BJ (cell line): ENCODE measurements at regions not wholly inside any gene's neighbourhood (a gene's known extent, or its start where the extent isn't known, plus 50 kb on each side); places are given as distances from the start of the nearest gene placed in this dataset.

Source experiments
- CTCF ChIA-PET: fragments of 350-600 bp; formaldehyde crosslinking; extraction: SDS; loops from one replicate; lab custom pipeline; 2021; ENCODE audit warnings: antibody characterized with exemption, inconsistent platforms; lab: Yijun Ruan, JAX
- POLR2A ChIA-PET: fragments of 300-600 bp; sonication (Branson Sonifier 250); formaldehyde crosslinking; extraction: SDS; loops from one replicate; lab custom pipeline; 2021; ENCODE audit warnings: antibody characterized with exemption; lab: Charles Lee
- DNase-seq: peaks from one replicate; pipeline ENCODE4 v3.0.0-alpha.2; 2011; ENCODE audit warnings: low read depth
- H3K27me3 ChIP-seq: 2 replicates; pipeline ENCODE4 v1.6.0; 2011; ENCODE audit warnings: low read length; ENCODE audit not compliant: control insufficient read depth, insufficient read depth
- H3K36me3 ChIP-seq: 2 replicates; pipeline ENCODE4 v1.5.1; 2011; ENCODE audit warnings: low read length; ENCODE audit not compliant: control insufficient read depth, insufficient read depth
- H3K4me3 ChIP-seq: 2 replicates; pipeline ENCODE4 v1.5.1; 2011; ENCODE audit warnings: low read depth, mild to moderate bottlenecking, control low read depth, low read length
- TF ChIP-seq, protein P1 (sequence below): IDR thresholded peaks from 2 replicates; pipeline ENCODE4 v1.5.1; 2011; ENCODE audit warnings: low read depth, mild to moderate bottlenecking, control low read depth, inconsistent platforms, low read length, moderate library complexity; ENCODE audit not compliant: insufficient read depth

DNA sequence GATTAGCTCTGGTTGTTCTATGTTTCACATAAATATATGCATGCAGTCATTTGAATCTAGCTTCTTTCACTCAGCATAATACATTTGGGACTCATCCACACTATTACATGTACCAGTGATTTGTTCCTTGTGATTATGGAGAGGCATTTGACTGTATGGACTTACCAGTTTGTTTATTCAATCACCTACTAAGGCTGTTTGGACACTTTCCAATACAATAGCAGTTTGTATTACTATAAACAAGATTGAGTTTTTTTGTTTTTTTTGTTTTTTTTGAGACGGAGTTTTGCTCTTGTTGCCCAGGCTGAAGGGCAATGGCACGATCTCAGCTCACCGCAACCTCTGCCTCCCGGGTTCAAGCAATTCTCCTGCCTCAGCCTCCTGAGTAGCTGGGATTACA lies 109.8 kb upstream of the DST start:
- H3K4me3 ChIP-seq = no peak overlapping the region
- no peaks in the 10 kb centered on the region for H3K36me3 ChIP-seq
- POLR2A ChIA-PET = no interaction called here
- no peaks in the 10 kb centered on the region for H3K27me3 ChIP-seq
- CTCF ChIA-PET = interaction anchor here (1.1 to 2.3 kb wide), 3 partner anchors 12 to 99 kb away, joined by 3 to 6 read pairs (median 5); no protein-coding TSS in a partner anchor
- TF ChIP-seq, protein P1, sequence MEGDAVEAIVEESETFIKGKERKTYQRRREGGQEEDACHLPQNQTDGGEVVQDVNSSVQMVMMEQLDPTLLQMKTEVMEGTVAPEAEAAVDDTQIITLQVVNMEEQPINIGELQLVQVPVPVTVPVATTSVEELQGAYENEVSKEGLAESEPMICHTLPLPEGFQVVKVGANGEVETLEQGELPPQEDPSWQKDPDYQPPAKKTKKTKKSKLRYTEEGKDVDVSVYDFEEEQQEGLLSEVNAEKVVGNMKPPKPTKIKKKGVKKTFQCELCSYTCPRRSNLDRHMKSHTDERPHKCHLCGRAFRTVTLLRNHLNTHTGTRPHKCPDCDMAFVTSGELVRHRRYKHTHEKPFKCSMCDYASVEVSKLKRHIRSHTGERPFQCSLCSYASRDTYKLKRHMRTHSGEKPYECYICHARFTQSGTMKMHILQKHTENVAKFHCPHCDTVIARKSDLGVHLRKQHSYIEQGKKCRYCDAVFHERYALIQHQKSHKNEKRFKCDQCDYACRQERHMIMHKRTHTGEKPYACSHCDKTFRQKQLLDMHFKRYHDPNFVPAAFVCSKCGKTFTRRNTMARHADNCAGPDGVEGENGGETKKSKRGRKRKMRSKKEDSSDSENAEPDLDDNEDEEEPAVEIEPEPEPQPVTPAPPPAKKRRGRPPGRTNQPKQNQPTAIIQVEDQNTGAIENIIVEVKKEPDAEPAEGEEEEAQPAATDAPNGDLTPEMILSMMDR = no peak
- DNase-seq = no peak

DNA sequence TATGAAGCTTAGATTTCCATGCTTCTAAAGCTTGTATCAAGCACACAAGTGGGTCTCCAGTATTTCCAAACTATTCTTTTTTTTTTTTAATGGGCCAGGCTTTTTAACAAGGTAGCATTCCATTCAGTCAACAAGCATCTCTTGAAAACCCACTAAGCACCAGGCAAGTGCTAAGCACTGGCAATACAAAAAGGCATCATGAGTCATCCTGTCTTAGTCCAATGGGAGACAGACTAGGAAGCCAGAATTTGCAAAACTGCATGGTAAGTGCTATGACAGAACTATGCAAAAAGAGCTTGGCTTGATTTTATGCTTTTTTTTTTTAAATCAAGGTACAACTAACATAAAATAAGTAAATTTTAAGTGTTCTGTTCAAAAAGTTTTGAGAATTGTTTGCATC lies 109.3 kb upstream of the DST start:
- ChIA-PET CTCF (interaction anchor here (0.7 to 2.3 kb wide), 4 partner anchors 12 to 99 kb away, joined by 3 to 6 read pairs (median 4); no protein-coding TSS in a partner anchor), POLR2A (no interaction called here)
- DNase-seq = no peak
- no peaks in the 10 kb centered on the region for H3K27me3 ChIP-seq
- TF ChIP-seq, protein P1 = no peak
- H3K36me3 ChIP-seq = no peaks in the 10 kb centered on the region
- no peak overlapping the region for H3K4me3 ChIP-seq

DNA sequence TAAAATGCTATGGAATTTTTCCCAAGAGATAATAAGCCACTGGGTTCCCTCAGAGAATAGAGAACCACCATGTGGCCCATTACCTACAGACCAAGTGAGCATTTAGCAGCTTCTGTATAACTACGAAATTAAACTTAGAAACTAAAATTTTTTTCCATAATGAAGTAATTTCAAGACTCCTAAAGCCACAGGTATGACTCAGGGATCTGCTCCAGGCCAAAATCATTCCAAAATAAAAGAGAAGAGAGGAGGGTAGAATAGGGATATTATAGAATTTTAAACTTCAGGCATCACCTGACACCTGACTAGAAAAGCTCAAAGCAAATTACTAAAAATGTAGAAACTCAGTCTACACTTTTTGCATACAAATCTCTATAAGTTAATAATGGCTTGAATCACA lies 108.9 kb upstream of the DST start:
- ChIA-PET CTCF (interaction anchor here (0.7 to 2.3 kb wide), 4 partner anchors 11 to 100 kb away, joined by 3 to 6 read pairs (median 4); no protein-coding TSS in a partner anchor), POLR2A (no interaction called here)

DNA sequence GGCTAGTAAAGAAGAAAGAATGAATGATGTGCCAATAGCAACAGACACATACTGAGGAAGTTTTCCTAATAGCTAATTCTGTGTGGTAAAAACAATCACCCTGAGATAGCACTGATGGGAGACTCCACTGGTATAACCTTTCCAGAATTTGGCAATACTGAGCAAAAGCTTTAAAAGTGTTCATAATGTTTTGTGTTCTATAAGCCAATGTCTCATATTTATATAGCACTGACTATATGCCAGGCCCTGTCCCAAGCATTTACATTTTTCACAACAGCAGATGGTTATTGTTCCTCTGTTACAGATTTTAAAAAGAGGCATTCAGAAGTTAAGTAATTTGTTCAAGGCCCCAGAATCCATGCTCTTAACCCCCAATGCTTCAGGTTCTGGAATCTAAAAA lies 108.0 kb upstream of the DST start:
- no peaks in the 10 kb centered on the region for H3K27me3 ChIP-seq
- TF ChIP-seq, protein P1 = no peak
- DNase-seq = no peak
- ChIA-PET POLR2A (no interaction called here), CTCF (interaction anchor here (1.3 to 2.3 kb wide), 3 partner anchors 13 to 100 kb away, joined by 4 to 6 read pairs (median 5); no protein-coding TSS in a partner anchor)
- no peaks in the 10 kb centered on the region for H3K36me3 ChIP-seq
- H3K4me3 ChIP-seq = no peak overlapping the region

More for the DNA sequence above, 108.9 kb upstream of the DST start:
- no peak for DNase-seq
- no peaks in the 10 kb centered on the region for H3K36me3 ChIP-seq
- H3K4me3 ChIP-seq = no peak overlapping the region
- TF ChIP-seq, protein P1 = no peak
- no peaks in the 10 kb centered on the region for H3K27me3 ChIP-seq

DNA sequence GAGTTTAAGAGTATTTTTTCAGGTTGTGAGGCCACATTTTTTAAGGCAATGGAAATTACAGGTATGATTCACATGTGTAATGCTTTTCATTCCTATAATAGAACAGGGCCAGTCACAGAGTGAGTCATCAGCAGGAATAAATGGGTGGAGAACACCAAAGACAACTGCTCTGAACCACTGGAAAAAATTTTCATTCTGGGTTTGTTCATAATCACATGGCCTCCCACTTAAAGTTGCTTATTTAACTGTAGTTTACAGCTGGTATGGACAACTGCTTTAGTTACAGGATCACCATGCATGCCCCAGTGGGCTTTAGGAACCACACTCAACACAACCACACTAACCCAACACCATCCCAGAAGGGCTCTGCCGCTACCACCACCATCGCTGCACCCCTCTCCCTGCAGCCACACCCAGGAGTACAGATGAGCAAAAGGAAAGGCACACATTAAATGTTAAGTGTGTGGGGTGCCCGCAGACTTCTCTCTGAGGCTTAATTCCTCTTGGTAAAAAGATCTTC lies 107.0 kb upstream of the DST start:
- H3K36me3 ChIP-seq = no peaks in the 10 kb centered on the region
- H3K27me3 ChIP-seq = no peaks in the 10 kb centered on the region
- TF ChIP-seq, protein P1 = no peak
- no peak overlapping the region for H3K4me3 ChIP-seq
- DNase-seq = peak; percentile 53
- ChIA-PET CTCF (interaction anchor here (1.0 to 1.3 kb wide), 4 partner anchors 24 to 102 kb away, joined by 3 to 4 read pairs (median 3); no protein-coding TSS in a partner anchor), POLR2A (interaction anchor here (0.6 kb wide), 1 partner anchor 13 kb away, joined by 3 read pairs; no protein-coding TSS in a partner anchor)
